GM12873 (cell line): ENCODE measurements at regions not wholly inside any gene's neighbourhood (a gene's known extent, or its start where the extent isn't known, plus 50 kb on each side); places are given as distances from the start of the nearest gene placed in this dataset.

ENCODE experiments used
- CTCF ChIP-seq: IDR thresholded peaks from 2 replicates; pipeline ENCODE4 v1.5.1; 2012; ENCODE audit warnings: low read depth, mild to moderate bottlenecking, moderate library complexity, low read length, control low read depth; ENCODE audit not compliant: insufficient read depth; ENCODE audit errors: missing control alignments

- no peak for TF ChIP-seq CTCF
Measured at GRCh38 chr5:28557114-28557513, 1518.7 kb upstream of the CDH9 start.

- TF ChIP-seq CTCF = no peak
Measured at GRCh38 chr5:28549588-28549987, 1511.2 kb upstream of the CDH9 start.

GRCh38 chr5:28548856-28549255, 1510.5 kb upstream of the CDH9 start:
- TF ChIP-seq CTCF = no peak

GRCh38 chr5:28544501-28544900, 1506.1 kb upstream of the CDH9 start:
- no peak for TF ChIP-seq CTCF

GRCh38 chr5:28543473-28544098, 1505.2 kb upstream of the CDH9 start:
- no peak for TF ChIP-seq CTCF

- no peak for TF ChIP-seq CTCF
Measured at GRCh38 chr5:28542987-28543386, 1504.6 kb upstream of the CDH9 start.

- TF ChIP-seq CTCF = no peak
Measured at GRCh38 chr5:28523888-28524635, 1485.7 kb upstream of the CDH9 start.
